HG03139 (cell line): ENCODE measurements at regions not wholly inside any gene's neighbourhood (a gene's known extent, or its start where the extent isn't known, plus 50 kb on each side); places are given as distances from the start of the nearest gene placed in this dataset.
A peak's percentile ranks its signal among the peaks of the same experiment; 100 is the strongest.

ENCODE experiments used
- ATAC-seq: cut with Tn5 transposase; IDR thresholded peaks from one replicate; pipeline ENCODE4 v1.9.1; 2021; ENCODE audit not compliant: unreplicated experiment

GRCh38 chr13:79681069-79681468 is 200.1 kb downstream of the NDFIP2 start:
- ATAC-seq, result no peak

GRCh38 chr13:79680485-79680884 is 199.5 kb downstream of the NDFIP2 start:
- no peak for ATAC-seq

- ATAC-seq, result peak; percentile 59
Observed at GRCh38 chr13:79679334-79679733, 198.4 kb downstream of the NDFIP2 start.

- no peak for ATAC-seq
Observed at GRCh38 chr13:79678100-79678499, 197.1 kb downstream of the NDFIP2 start.

GRCh38 chr13:79675931-79676660 is 195.1 kb downstream of the NDFIP2 start:
- ATAC-seq, result no peak

GRCh38 chr13:79674765-79675515 is 194.0 kb downstream of the NDFIP2 start:
- no peak for ATAC-seq

- no peak for ATAC-seq
Observed at GRCh38 chr13:79673993-79674377, 193.0 kb downstream of the NDFIP2 start.

GRCh38 chr13:79673310-79673992 is 192.5 kb downstream of the NDFIP2 start:
- ATAC-seq, result no peak

- ATAC-seq, result no peak
Observed at GRCh38 chr13:79671420-79671819, 190.5 kb downstream of the NDFIP2 start.

- no peak for ATAC-seq
Observed at GRCh38 chr13:79668201-79668752, 187.3 kb downstream of the NDFIP2 start.

GRCh38 chr13:79667771-79668170 is 186.8 kb downstream of the NDFIP2 start:
- no peak for ATAC-seq

GRCh38 chr13:79663977-79664636 is 183.2 kb downstream of the NDFIP2 start:
- ATAC-seq, result no peak

GRCh38 chr13:79663435-79663834 is 182.5 kb downstream of the NDFIP2 start:
- no peak for ATAC-seq

GRCh38 chr13:79662882-79663281 is 181.9 kb downstream of the NDFIP2 start:
- ATAC-seq, result no peak

GRCh38 chr13:79660361-79660760 is 179.4 kb downstream of the NDFIP2 start:
- no peak for ATAC-seq

- no peak for ATAC-seq
Observed at GRCh38 chr13:79659121-79659521, 178.2 kb downstream of the NDFIP2 start.

- ATAC-seq, result no peak
Observed at GRCh38 chr13:79658333-79658975, 177.5 kb downstream of the NDFIP2 start.

- ATAC-seq, result no peak
Observed at GRCh38 chr13:79655509-79655908, 174.6 kb downstream of the NDFIP2 start.

- no peak for ATAC-seq
Observed at GRCh38 chr13:79654520-79654919, 173.6 kb downstream of the NDFIP2 start.

GRCh38 chr13:79650688-79651087 is 169.7 kb downstream of the NDFIP2 start:
- no peak for ATAC-seq

- ATAC-seq, result no peak
Observed at GRCh38 chr13:79648191-79648590, 167.2 kb downstream of the NDFIP2 start.
